ENCODE measurements at regions not wholly inside any gene's neighbourhood (a gene's known extent, or its start where the extent isn't known, plus 50 kb on each side); places are given as distances from the start of the nearest gene placed in this dataset.

- Mint-ChIP-seq H3K27ac (no peak overlapping the region), H3K4me3 (no peak overlapping the region), H3K4me1 (no peaks in the 10 kb centered on the region), H3K27me3 (no peaks in the 10 kb centered on the region), H3K9me3 (no peaks in the 10 kb centered on the region), H3K36me3 (peaks cover 8% of the 10 kb centered on the region)
These were observed 215.5 kb upstream of the BCOR start for GRCh38 chrX:40313269-40313668.

- Mint-ChIP-seq H3K27ac (no peak overlapping the region), H3K27me3 (no peaks in the 10 kb centered on the region), H3K9me3 (no peaks in the 10 kb centered on the region), H3K4me1 (no peaks in the 10 kb centered on the region), H3K36me3 (peaks cover 3% of the 10 kb centered on the region), H3K4me3 (no peak overlapping the region)
These were observed 212.7 kb upstream of the BCOR start for GRCh38 chrX:40310447-40310846.

- Mint-ChIP-seq H3K9me3 (no peaks in the 10 kb centered on the region), H3K27me3 (no peaks in the 10 kb centered on the region)
These were observed 212.3 kb upstream of the BCOR start for GRCh38 chrX:40310016-40310415.

GRCh38 chrX:40307871-40308270 is 210.1 kb upstream of the BCOR start:
- Mint-ChIP-seq H3K4me1 (peaks cover 4% of the 10 kb centered on the region), H3K27me3 (no peaks in the 10 kb centered on the region), H3K27ac (no peak overlapping the region), H3K4me3 (no peak overlapping the region), H3K36me3 (no peaks in the 10 kb centered on the region), H3K9me3 (no peaks in the 10 kb centered on the region)

More at GRCh38 chrX:40310016-40310415, 212.3 kb upstream of the BCOR start:
- H3K27ac Mint-ChIP-seq = no peak overlapping the region
- H3K4me1 Mint-ChIP-seq = no peaks in the 10 kb centered on the region
- no peak overlapping the region for H3K4me3 Mint-ChIP-seq
- peaks cover 3% of the 10 kb centered on the region for H3K36me3 Mint-ChIP-seq

GRCh38 chrX:40304115-40304514 is 206.4 kb upstream of the BCOR start:
- H3K9me3 Mint-ChIP-seq = no peaks in the 10 kb centered on the region
- H3K36me3 Mint-ChIP-seq = no peaks in the 10 kb centered on the region
- H3K4me3 Mint-ChIP-seq = no peak overlapping the region
- H3K4me1 Mint-ChIP-seq = peaks cover 4% of the 10 kb centered on the region
- H3K27me3 Mint-ChIP-seq = no peaks in the 10 kb centered on the region
- H3K27ac Mint-ChIP-seq = no peak overlapping the region

- Mint-ChIP-seq H3K27me3 (no peaks in the 10 kb centered on the region), H3K27ac (peak overlapping the region; percentile 27), H3K36me3 (no peaks in the 10 kb centered on the region), H3K4me3 (no peak overlapping the region), H3K4me1 (peaks cover 4% of the 10 kb centered on the region), H3K9me3 (no peaks in the 10 kb centered on the region)
These were observed 205.7 kb upstream of the BCOR start for GRCh38 chrX:40303256-40304077.

GRCh38 chrX:40300286-40300890 is 202.6 kb upstream of the BCOR start:
- no peak overlapping the region for H3K4me3 Mint-ChIP-seq

GRCh38 chrX:40299641-40300046 is 201.9 kb upstream of the BCOR start:
- H3K4me3 Mint-ChIP-seq = no peak overlapping the region
- H3K27me3 Mint-ChIP-seq = no peaks in the 10 kb centered on the region
- H3K9me3 Mint-ChIP-seq = no peaks in the 10 kb centered on the region
- no peak overlapping the region for H3K27ac Mint-ChIP-seq
- H3K36me3 Mint-ChIP-seq = no peaks in the 10 kb centered on the region
- H3K4me1 Mint-ChIP-seq = peaks cover 4% of the 10 kb centered on the region

More at GRCh38 chrX:40300286-40300890, 202.6 kb upstream of the BCOR start:
- Mint-ChIP-seq H3K36me3 (no peaks in the 10 kb centered on the region), H3K4me1 (peaks cover 4% of the 10 kb centered on the region), H3K27me3 (no peaks in the 10 kb centered on the region), H3K27ac (no peak overlapping the region), H3K9me3 (no peaks in the 10 kb centered on the region)

- no peaks in the 10 kb centered on the region for H3K9me3 Mint-ChIP-seq
- no peaks in the 10 kb centered on the region for H3K27me3 Mint-ChIP-seq
- H3K36me3 Mint-ChIP-seq = no peaks in the 10 kb centered on the region
- no peak overlapping the region for H3K4me3 Mint-ChIP-seq
- H3K27ac Mint-ChIP-seq = no peak overlapping the region
- H3K4me1 Mint-ChIP-seq = peaks cover 3% of the 10 kb centered on the region
These were observed 201.1 kb upstream of the BCOR start for GRCh38 chrX:40298572-40299479.

- Mint-ChIP-seq H3K27me3 (no peaks in the 10 kb centered on the region), H3K4me3 (no peak overlapping the region), H3K9me3 (no peaks in the 10 kb centered on the region), H3K36me3 (no peaks in the 10 kb centered on the region), H3K4me1 (no peaks in the 10 kb centered on the region), H3K27ac (no peak overlapping the region)
These were observed 200.3 kb upstream of the BCOR start for GRCh38 chrX:40298069-40298468.

- H3K27ac Mint-ChIP-seq = no peak overlapping the region
- no peaks in the 10 kb centered on the region for H3K4me1 Mint-ChIP-seq
- no peak overlapping the region for H3K4me3 Mint-ChIP-seq
- H3K9me3 Mint-ChIP-seq = no peaks in the 10 kb centered on the region
- H3K27me3 Mint-ChIP-seq = no peaks in the 10 kb centered on the region
- peaks cover 2% of the 10 kb centered on the region for H3K36me3 Mint-ChIP-seq
These were observed 193.8 kb upstream of the BCOR start for GRCh38 chrX:40291553-40291952.

GRCh38 chrX:40290517-40290916 is 192.8 kb upstream of the BCOR start:
- no peaks in the 10 kb centered on the region for H3K9me3 Mint-ChIP-seq
- peaks cover 2% of the 10 kb centered on the region for H3K36me3 Mint-ChIP-seq
- no peak overlapping the region for H3K27ac Mint-ChIP-seq
- H3K4me1 Mint-ChIP-seq = no peaks in the 10 kb centered on the region
- H3K4me3 Mint-ChIP-seq = no peak overlapping the region
- H3K27me3 Mint-ChIP-seq = no peaks in the 10 kb centered on the region

- H3K4me3 Mint-ChIP-seq = peak overlapping the region; percentile 7
- H3K4me1 Mint-ChIP-seq = peaks cover 12% of the 10 kb centered on the region
- H3K36me3 Mint-ChIP-seq = peaks cover 2% of the 10 kb centered on the region
- no peaks in the 10 kb centered on the region for H3K9me3 Mint-ChIP-seq
- H3K27me3 Mint-ChIP-seq = no peaks in the 10 kb centered on the region
- no peak overlapping the region for H3K27ac Mint-ChIP-seq
These were observed 188.1 kb upstream of the BCOR start for GRCh38 chrX:40285876-40286275.

- no peaks in the 10 kb centered on the region for H3K9me3 Mint-ChIP-seq
- no peak overlapping the region for H3K27ac Mint-ChIP-seq
- no peak overlapping the region for H3K4me3 Mint-ChIP-seq
- H3K27me3 Mint-ChIP-seq = no peaks in the 10 kb centered on the region
- peaks cover 12% of the 10 kb centered on the region for H3K4me1 Mint-ChIP-seq
- no peaks in the 10 kb centered on the region for H3K36me3 Mint-ChIP-seq
These were observed 187.1 kb upstream of the BCOR start for GRCh38 chrX:40284852-40285251.

GRCh38 chrX:40283981-40284380 is 186.2 kb upstream of the BCOR start:
- H3K4me1 Mint-ChIP-seq = peaks cover 12% of the 10 kb centered on the region
- no peaks in the 10 kb centered on the region for H3K9me3 Mint-ChIP-seq
- no peaks in the 10 kb centered on the region for H3K36me3 Mint-ChIP-seq
- no peak overlapping the region for H3K27ac Mint-ChIP-seq
- H3K27me3 Mint-ChIP-seq = no peaks in the 10 kb centered on the region
- no peak overlapping the region for H3K4me3 Mint-ChIP-seq
